ENCODE measurements at regions not wholly inside any gene's neighbourhood (a gene's known extent, or its start where the extent isn't known, plus 50 kb on each side); places are given as distances from the start of the nearest gene placed in this dataset.

GRCh38 chr14:82724316-82724715, 1190.7 kb upstream of the SEL1L start:
- H3K9me3 ChIP-seq, result no peaks in the 10 kb centered on the region
- WGBS, 2 donors, result 57 to 62% methylated on average over 2 of the region's 2 CpGs
- intact Hi-C loops (cut with DNase I), result no loop called here
- no peaks in the 10 kb centered on the region for H3K36me3 ChIP-seq
- H3K27ac ChIP-seq, result no peak overlapping the region
- no peak for DNase-seq
- no peak overlapping the region for H3K4me3 ChIP-seq (replicated peaks in 1 of 3)
- H3K4me1 ChIP-seq, result peaks cover 0 to 10% of the 10 kb centered on the region in 2 donors
- TF ChIP-seq POLR2A (IDR thresholded peaks at IDR 0.05) (no peak), CTCF (IDR thresholded peaks at IDR 0.05) (no peak)
- H3K27me3 ChIP-seq, result no peaks in the 10 kb centered on the region

- intact Hi-C loops (cut with DNase I), result no loop called here
- TF ChIP-seq CTCF (IDR thresholded peaks at IDR 0.05), result no peak
- no peak for TF ChIP-seq POLR2A (IDR thresholded peaks at IDR 0.05)
These were observed 1191.6 kb upstream of the SEL1L start for GRCh38 chr14:82725213-82725612.

GRCh38 chr14:82731526-82731925, 1197.9 kb upstream of the SEL1L start:
- peaks cover 0 to 5% of the 10 kb centered on the region in 2 donors for H3K4me1 ChIP-seq
- no peak for DNase-seq
- no peak overlapping the region for H3K27ac ChIP-seq
- TF ChIP-seq CTCF (IDR thresholded peaks at IDR 0.05), result no peak
- no peak for TF ChIP-seq POLR2A (IDR thresholded peaks at IDR 0.05)
- intact Hi-C loops (cut with DNase I), result no loop called here
- H3K4me3 ChIP-seq (replicated peaks in 1 of 3), result no peak overlapping the region
- no peaks in the 10 kb centered on the region for H3K36me3 ChIP-seq
- H3K27me3 ChIP-seq, result no peaks in the 10 kb centered on the region
- 74 to 87% methylated on average over 4 of the region's 4 CpGs for WGBS, 2 donors
- no peaks in the 10 kb centered on the region for H3K9me3 ChIP-seq

More at GRCh38 chr14:82725213-82725612, 1191.6 kb upstream of the SEL1L start:
- DNase-seq, result no peak
- Histone ChIP-seq H3K36me3 (no peaks in the 10 kb centered on the region), H3K9me3 (no peaks in the 10 kb centered on the region), H3K27ac (no peak overlapping the region), H3K27me3 (no peaks in the 10 kb centered on the region), H3K4me3 (replicated peaks in 1 of 3) (no peak overlapping the region), H3K4me1 (peaks cover 0 to 10% of the 10 kb centered on the region in 2 donors)

- no peak overlapping the region for H3K4me3 ChIP-seq (replicated peaks in 1 of 3)
- no peaks in the 10 kb centered on the region for H3K4me1 ChIP-seq
- no peak overlapping the region for H3K27ac ChIP-seq
- WGBS, 2 donors, result 59 to 60% methylated on average over 4 of the region's 4 CpGs
- no peak for TF ChIP-seq POLR2A (IDR thresholded peaks at IDR 0.05)
- TF ChIP-seq CTCF (IDR thresholded peaks at IDR 0.05), result no peak
- no peaks in the 10 kb centered on the region for H3K27me3 ChIP-seq
- no peaks in the 10 kb centered on the region for H3K9me3 ChIP-seq
- no peaks in the 10 kb centered on the region for H3K36me3 ChIP-seq
- intact Hi-C loops (cut with DNase I), result no loop called here
- DNase-seq, result peak in 1 of 2 donors; percentile 5
These were observed 1206.9 kb upstream of the SEL1L start for GRCh38 chr14:82740547-82740946.

GRCh38 chr14:82755476-82755875, 1221.8 kb upstream of the SEL1L start:
- no peaks in the 10 kb centered on the region for H3K9me3 ChIP-seq
- WGBS, 2 donors, result 83 to 91% methylated on average over 3 of the region's 3 CpGs
- no peaks in the 10 kb centered on the region for H3K27me3 ChIP-seq
- no peak overlapping the region for H3K4me3 ChIP-seq (replicated peaks in 1 of 3)
- TF ChIP-seq POLR2A (IDR thresholded peaks at IDR 0.05), result no peak
- no peak for TF ChIP-seq CTCF (IDR thresholded peaks at IDR 0.05)
- intact Hi-C loops (cut with DNase I), result no loop called here
- H3K27ac ChIP-seq, result no peak overlapping the region
- DNase-seq, result no peak
- no peaks in the 10 kb centered on the region for H3K36me3 ChIP-seq
- H3K4me1 ChIP-seq, result no peaks in the 10 kb centered on the region
